Trophoblast cell (in vitro differentiated cells and primary cell): ENCODE measurements at regions not wholly inside any gene's neighbourhood (a gene's known extent, or its start where the extent isn't known, plus 50 kb on each side); places are given as distances from the start of the nearest gene placed in this dataset.
A peak's percentile ranks its signal among the peaks of the same experiment; 100 is the strongest.

Source experiments
- DNase-seq, 2 donors: peaks; one replicate each; pipeline ENCODE4 v3.0.0-alpha.2; 2016
- H2AFZ ChIP-seq: 2 replicates; pipeline ENCODE4 v1.6.1; 2013; ENCODE audit warnings: low read length, moderate library complexity, mild to moderate bottlenecking; ENCODE audit not compliant: insufficient read depth, poor library complexity
- H2AK5ac ChIP-seq: 2 replicates; pipeline ENCODE4 v1.6.1; 2013; ENCODE audit warnings: mild to moderate bottlenecking, low read length
- H2BK120ac ChIP-seq: 2 replicates; pipeline ENCODE4 v1.6.1; 2013; ENCODE audit warnings: low read length, mild to moderate bottlenecking, moderate library complexity; ENCODE audit not compliant: insufficient read depth, poor library complexity
- H2BK12ac ChIP-seq: 2 replicates; pipeline ENCODE4 v1.6.1; 2013; ENCODE audit warnings: mild to moderate bottlenecking, low read length, moderate library complexity
- H2BK5ac ChIP-seq: 2 replicates; pipeline ENCODE4 v1.6.1; 2013; ENCODE audit warnings: low read length, low read depth, moderate library complexity, mild to moderate bottlenecking; ENCODE audit not compliant: poor library complexity
- H3K14ac ChIP-seq: 2 replicates; pipeline ENCODE4 v1.6.1; 2013; ENCODE audit warnings: mild to moderate bottlenecking, low read length
- H3K18ac ChIP-seq: 2 replicates; pipeline ENCODE4 v1.6.1; 2013; ENCODE audit warnings: mild to moderate bottlenecking, low read length
- H3K23ac ChIP-seq: 2 replicates; pipeline ENCODE4 v1.6.1; 2013; ENCODE audit warnings: low read length
- H3K27ac ChIP-seq: 2 replicates; pipeline ENCODE4 v1.5.1; 2013; ENCODE audit warnings: low read depth, mild to moderate bottlenecking, inconsistent platforms, low read length, moderate library complexity
- H3K27me3 ChIP-seq: 2 replicates; pipeline ENCODE4 v1.6.1; 2013; ENCODE audit warnings: inconsistent platforms, mild to moderate bottlenecking, low read length, moderate library complexity; ENCODE audit not compliant: insufficient read depth
- H3K36me3 ChIP-seq, 2 experiments: 1 replicate in 1 of 2; 2 replicates in 1 of 2; pipeline ENCODE4 v1.6.1; 2013; ENCODE audit warnings: low read length in 2 of 2, mild to moderate bottlenecking in 2 of 2, moderate library complexity in 1 of 2; ENCODE audit not compliant: insufficient read depth in 2 of 2, control insufficient read depth in 1 of 2
- H3K4ac ChIP-seq: 2 replicates; pipeline ENCODE4 v1.6.1; 2013; ENCODE audit warnings: low read depth, mild to moderate bottlenecking, low read length, moderate library complexity
- H3K4me1 ChIP-seq, 2 experiments: 1 replicate in 1 of 2; 2 replicates in 1 of 2; pipeline ENCODE4 v1.6.1; 2013; ENCODE audit warnings: low read length in 2 of 2, mild to moderate bottlenecking in 2 of 2, moderate library complexity in 1 of 2; ENCODE audit not compliant: insufficient read depth in 2 of 2, control insufficient read depth in 1 of 2
- H3K4me2 ChIP-seq: 2 replicates; pipeline ENCODE4 v1.6.1; 2013; ENCODE audit warnings: inconsistent platforms, mild to moderate bottlenecking, low read length, moderate library complexity
- H3K4me3 ChIP-seq: 2 replicates; pipeline ENCODE4 v1.5.1; 2013; ENCODE audit warnings: mild to moderate bottlenecking, low read depth, low read length, inconsistent platforms
- H3K79me1 ChIP-seq: one replicate; pipeline ENCODE4 v1.6.1; 2013; ENCODE audit warnings: low read length
- H3K79me2 ChIP-seq: 2 replicates; pipeline ENCODE4 v1.6.1; 2013; ENCODE audit warnings: low read length, mild to moderate bottlenecking; ENCODE audit not compliant: control insufficient read depth, insufficient read depth, poor library complexity
- H3K9ac ChIP-seq: 2 replicates; pipeline ENCODE4 v1.6.1; 2013; ENCODE audit warnings: mild to moderate bottlenecking, low read length
- H3K9me3 ChIP-seq: 2 replicates; pipeline ENCODE4 v1.6.1; 2013; ENCODE audit warnings: low read depth, mild to moderate bottlenecking, control low read depth, inconsistent platforms, low read length; ENCODE audit not compliant: insufficient read depth
- H4K12ac ChIP-seq: 2 replicates; pipeline ENCODE4 v1.6.1; 2013; ENCODE audit warnings: low read depth, mild to moderate bottlenecking, low read length, moderate library complexity
- H4K8ac ChIP-seq: 2 replicates; pipeline ENCODE4 v1.6.1; 2013; ENCODE audit warnings: low read depth, mild to moderate bottlenecking, low read length, moderate library complexity
- H4K91ac ChIP-seq: one replicate; pipeline ENCODE4 v1.6.1; 2013; ENCODE audit warnings: low read depth, mild to moderate bottlenecking, low read length, moderate library complexity
- WGBS: extraction: QIAGEN DNeasy Blood & Tissue Kit; methylation state at CpG from one replicate; pipeline ENCODE4 v1.1.7; 2013; ENCODE audit warnings: missing lambda C conversion rate; ENCODE audit not compliant: insufficient read length, insufficient coverage; ENCODE audit errors: extremely low coverage; 5-methylcytosine and 5-hydroxymethylcytosine counted together

GRCh38 chr1:80053613-80054012, 1047.1 kb upstream of the ADGRL4 start:
- Histone ChIP-seq H3K27me3 (no peaks in the 10 kb centered on the region), H3K9ac (no peak overlapping the region), H4K8ac (peak overlapping the region; percentile 2), H3K36me3 (no peaks in the 10 kb centered on the region), H2BK120ac (peak overlapping the region; percentile 63), H4K91ac (peak overlapping the region; percentile 15), H3K4me3 (no peak overlapping the region), H3K79me1 (no peaks in the 10 kb centered on the region), H2AFZ (no peak overlapping the region), H3K23ac (no peak overlapping the region), H3K4me1 (peaks cover 0 to 5% of the 10 kb centered on the region in 2 experiments), H3K14ac (no peak overlapping the region), H3K4ac (no peak overlapping the region), H3K9me3 (peaks cover 2% of the 10 kb centered on the region), H2AK5ac (no peak overlapping the region), H3K18ac (no peak overlapping the region), H4K12ac (no peak overlapping the region), H3K79me2 (no peaks in the 10 kb centered on the region), H3K27ac (no peak overlapping the region), H2BK5ac (no peak overlapping the region), H3K4me2 (no peak overlapping the region), H2BK12ac (peak overlapping the region; percentile 7)
- DNase-seq = no peak
- no CpG with 5 or more reads among the region's 14 CpGs for WGBS

GRCh38 chr1:80050523-80050922, 1044.0 kb upstream of the ADGRL4 start:
- Histone ChIP-seq H3K79me2 (no peaks in the 10 kb centered on the region), H3K27me3 (no peaks in the 10 kb centered on the region)

GRCh38 chr1:80050085-80050484, 1043.6 kb upstream of the ADGRL4 start:
- Histone ChIP-seq H2BK5ac (no peak overlapping the region), H4K91ac (no peak overlapping the region), H3K14ac (no peak overlapping the region), H2BK120ac (no peak overlapping the region), H3K23ac (no peak overlapping the region), H2AK5ac (no peak overlapping the region), H3K79me2 (no peaks in the 10 kb centered on the region), H3K79me1 (no peaks in the 10 kb centered on the region), H3K18ac (no peak overlapping the region), H2AFZ (no peak overlapping the region), H3K36me3 (no peaks in the 10 kb centered on the region), H3K27ac (no peak overlapping the region), H3K4me1 (peaks cover 0 to 5% of the 10 kb centered on the region in 2 experiments), H3K4me2 (no peak overlapping the region), H4K8ac (no peak overlapping the region), H3K9ac (no peak overlapping the region), H3K9me3 (peaks cover 2% of the 10 kb centered on the region), H3K4me3 (no peak overlapping the region), H4K12ac (no peak overlapping the region), H3K27me3 (no peaks in the 10 kb centered on the region), H3K4ac (no peak overlapping the region), H2BK12ac (no peak overlapping the region)
- WGBS = no CpG with 5 or more reads among the region's 15 CpGs
- DNase-seq = peak in 1 of 2 donors; percentile 3

More at GRCh38 chr1:80050523-80050922, 1044.0 kb upstream of the ADGRL4 start:
- Histone ChIP-seq H3K27ac (no peak overlapping the region), H3K4ac (no peak overlapping the region), H3K9ac (no peak overlapping the region), H3K14ac (no peak overlapping the region), H3K23ac (no peak overlapping the region), H4K8ac (no peak overlapping the region), H4K12ac (no peak overlapping the region), H2AK5ac (no peak overlapping the region), H3K4me2 (no peak overlapping the region), H3K79me1 (no peaks in the 10 kb centered on the region), H3K4me3 (no peak overlapping the region), H2BK5ac (no peak overlapping the region), H4K91ac (no peak overlapping the region), H3K36me3 (no peaks in the 10 kb centered on the region), H3K4me1 (peaks cover 0 to 5% of the 10 kb centered on the region in 2 experiments), H2BK120ac (no peak overlapping the region), H2BK12ac (no peak overlapping the region), H3K18ac (no peak overlapping the region), H2AFZ (no peak overlapping the region), H3K9me3 (peaks cover 2% of the 10 kb centered on the region)
- no peak for DNase-seq
- WGBS = no CpG with 5 or more reads among the region's 14 CpGs

- H3K4me1 ChIP-seq = no peaks in the 10 kb centered on the region
- H3K27me3 ChIP-seq = no peaks in the 10 kb centered on the region
- no peak overlapping the region for H3K23ac ChIP-seq
- H3K18ac ChIP-seq = no peak overlapping the region
- no peak overlapping the region for H2BK12ac ChIP-seq
- H2AFZ ChIP-seq = no peak overlapping the region
- H2BK120ac ChIP-seq = no peak overlapping the region
- H2AK5ac ChIP-seq = no peak overlapping the region
- no peak overlapping the region for H4K8ac ChIP-seq
- no peak overlapping the region for H3K4ac ChIP-seq
- H4K91ac ChIP-seq = no peak overlapping the region
- no peak overlapping the region for H3K4me2 ChIP-seq
- no peak overlapping the region for H3K27ac ChIP-seq
- no peak overlapping the region for H4K12ac ChIP-seq
- no peak overlapping the region for H2BK5ac ChIP-seq
- H3K9me3 ChIP-seq = peaks cover 2% of the 10 kb centered on the region
- H3K9ac ChIP-seq = no peak overlapping the region
- H3K79me2 ChIP-seq = no peaks in the 10 kb centered on the region
- H3K14ac ChIP-seq = no peak overlapping the region
- no peaks in the 10 kb centered on the region for H3K36me3 ChIP-seq
- no peak overlapping the region for H3K4me3 ChIP-seq
- DNase-seq = no peak
- no peaks in the 10 kb centered on the region for H3K79me1 ChIP-seq
These were observed 1042.2 kb upstream of the ADGRL4 start for GRCh38 chr1:80048716-80049115.
